Fibroblast of skin of scalp (primary cell): ENCODE measurements at regions not wholly inside any gene's neighbourhood (a gene's known extent, or its start where the extent isn't known, plus 50 kb on each side); places are given as distances from the start of the nearest gene placed in this dataset.
"Not testable (repeated sequence)": the region's sequence is repeated elsewhere in the genome, so short reads cannot be mapped to it uniquely, and the experiment has no call there.

Experiments
- DNase-seq: peaks from one replicate; pipeline ENCODE4 v3.0.0-alpha.2; 2013

DNA sequence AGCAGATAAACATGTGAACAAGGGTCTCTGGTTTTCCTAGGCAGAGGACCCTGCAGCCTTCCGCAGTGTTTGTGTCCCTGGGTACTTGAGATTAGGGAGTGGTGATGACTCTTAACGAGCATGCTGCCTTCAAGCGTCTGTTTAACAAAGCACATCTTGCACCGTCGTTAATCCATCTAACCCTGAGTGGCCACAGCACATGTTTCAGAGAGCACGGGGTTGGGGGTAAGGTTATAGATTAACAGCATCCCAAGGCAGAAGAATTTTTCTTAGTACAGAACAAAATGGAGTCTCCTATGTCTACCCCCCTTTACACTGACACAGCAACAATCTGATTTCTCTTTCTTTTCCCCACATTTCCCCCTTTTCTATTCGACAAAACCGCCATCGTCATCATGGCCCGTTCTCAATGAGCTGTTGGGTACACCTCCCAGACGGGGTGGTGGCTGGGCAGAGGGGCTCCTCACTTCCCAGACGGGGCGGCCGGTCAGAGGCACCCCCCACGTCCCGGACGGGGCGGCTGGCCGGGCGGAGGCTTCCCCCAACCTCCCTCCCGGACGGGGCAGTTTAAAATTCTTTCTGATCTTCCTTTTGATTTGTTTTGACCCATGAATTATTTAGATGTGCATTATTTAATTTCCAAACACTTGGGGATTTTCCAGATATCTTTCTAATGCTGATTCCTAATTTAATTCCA lies 171.7 kb upstream of the RAB6C start:
- DNase-seq = not testable (repeated sequence)

DNA sequence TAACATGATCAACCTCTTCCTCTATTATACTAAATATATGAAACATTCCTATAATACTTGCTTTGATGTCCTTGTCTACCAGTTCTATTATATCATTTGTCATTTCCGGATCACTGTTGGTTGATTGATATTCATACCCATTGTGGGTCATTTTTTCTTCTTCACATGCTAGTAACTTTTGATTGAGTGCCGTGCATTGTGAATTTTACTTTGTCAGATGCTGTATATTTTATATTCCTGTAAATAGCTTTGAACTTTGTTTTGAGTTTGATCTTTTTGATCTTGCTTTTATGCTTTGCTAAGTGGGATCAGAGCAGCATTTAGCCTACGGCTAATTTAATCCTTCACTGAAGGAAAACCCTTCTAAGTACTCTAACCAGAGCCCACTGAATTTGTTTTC lies 168.9 kb upstream of the RAB6C start:
- no peak for DNase-seq

DNA sequence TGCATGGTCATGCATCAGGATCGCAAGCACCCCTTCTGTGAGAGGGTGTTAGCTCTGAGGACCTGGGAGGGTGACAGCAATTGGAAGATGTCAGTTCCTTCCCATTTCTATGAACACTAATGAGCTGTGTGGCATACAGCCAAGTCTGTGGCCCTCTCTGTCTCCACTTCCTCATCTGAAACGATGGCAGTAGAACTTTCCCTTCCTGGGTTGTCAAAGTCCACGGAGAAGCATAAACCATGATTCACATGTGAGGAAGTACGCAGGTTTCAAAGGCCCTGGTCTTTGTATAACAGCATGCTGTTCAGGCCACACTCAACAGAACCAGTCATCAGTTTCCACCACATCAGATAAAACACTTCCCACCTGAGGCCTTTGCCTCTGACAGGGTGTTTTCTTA lies 167.4 kb upstream of the RAB6C start:
- no peak for DNase-seq

GRCh38 chr2:129812654-129813053 lies 166.8 kb upstream of the RAB6C start:
- no peak for DNase-seq

DNA sequence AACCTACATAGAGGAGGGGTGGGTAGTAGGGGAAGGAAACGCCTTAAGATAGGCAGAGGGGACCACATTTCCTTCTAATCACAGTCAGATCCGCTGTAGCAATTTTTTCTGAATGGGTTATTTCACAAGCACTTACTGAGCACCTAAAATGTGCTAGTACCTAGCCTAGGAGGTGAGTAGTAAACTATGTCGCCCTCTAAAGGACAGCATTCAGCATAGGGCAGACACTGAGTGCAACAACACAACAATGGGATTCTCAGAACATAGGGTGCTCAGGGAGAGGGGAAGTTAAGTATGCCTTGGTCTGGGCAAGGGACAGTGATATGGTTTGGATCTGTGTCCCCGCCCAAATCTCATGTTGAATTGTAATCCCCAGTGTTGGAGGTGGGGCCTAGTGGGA lies 166.1 kb upstream of the RAB6C start:
- DNase-seq = no peak

- DNase-seq = no peak
Measured at GRCh38 chr2:129816813-129817574, 162.5 kb upstream of the RAB6C start.

- no peak for DNase-seq
Measured at GRCh38 chr2:129819855-129820254, 159.6 kb upstream of the RAB6C start.

- no peak for DNase-seq
Measured at GRCh38 chr2:129820908-129821307, 158.6 kb upstream of the RAB6C start.

DNA sequence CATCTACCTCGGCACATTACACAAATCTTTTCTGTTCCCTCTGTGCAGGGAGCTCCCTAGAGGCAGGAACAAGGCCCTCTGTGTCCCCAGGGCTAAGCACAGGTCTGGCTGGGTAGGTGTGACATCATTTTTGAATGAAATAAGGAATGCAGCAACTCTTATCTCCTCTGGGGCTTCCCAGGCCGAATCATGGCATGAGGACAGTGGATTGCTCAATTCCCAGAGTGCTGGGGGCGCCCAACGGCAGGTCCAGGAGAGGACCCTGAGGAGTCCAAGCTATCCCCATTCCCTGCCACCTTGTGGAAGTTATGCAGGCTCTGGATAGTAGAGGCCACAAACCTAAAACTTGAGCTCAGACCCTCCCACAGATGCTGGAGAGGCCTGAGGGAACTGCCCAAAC lies 158.0 kb upstream of the RAB6C start:
- no peak for DNase-seq

GRCh38 chr2:129823044-129823443 lies 156.4 kb upstream of the RAB6C start:
- no peak for DNase-seq

GRCh38 chr2:129827311-129828090 lies 152.0 kb upstream of the RAB6C start:
- DNase-seq = no peak

DNA sequence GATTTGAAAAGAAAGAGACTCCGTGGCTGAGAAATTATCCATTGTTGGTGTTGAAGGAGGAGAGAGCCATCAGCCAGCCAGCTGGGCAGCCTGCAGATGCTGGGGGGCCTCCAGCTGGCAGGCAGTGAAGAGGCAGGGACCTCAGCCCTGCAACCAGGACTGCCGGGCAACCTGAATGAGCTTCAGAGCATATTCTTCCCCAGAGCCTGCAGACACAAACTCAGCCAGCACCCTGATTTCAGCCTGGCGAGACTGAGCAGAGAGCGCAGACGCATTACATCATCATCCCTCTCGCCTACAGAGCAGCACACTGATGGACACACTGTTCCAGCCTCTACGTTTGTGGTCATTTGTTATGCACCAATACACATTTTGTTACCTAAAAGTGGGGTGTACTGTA lies 150.7 kb upstream of the RAB6C start:
- no peak for DNase-seq

GRCh38 chr2:129829588-129829987 lies 149.9 kb upstream of the RAB6C start:
- no peak for DNase-seq

DNA sequence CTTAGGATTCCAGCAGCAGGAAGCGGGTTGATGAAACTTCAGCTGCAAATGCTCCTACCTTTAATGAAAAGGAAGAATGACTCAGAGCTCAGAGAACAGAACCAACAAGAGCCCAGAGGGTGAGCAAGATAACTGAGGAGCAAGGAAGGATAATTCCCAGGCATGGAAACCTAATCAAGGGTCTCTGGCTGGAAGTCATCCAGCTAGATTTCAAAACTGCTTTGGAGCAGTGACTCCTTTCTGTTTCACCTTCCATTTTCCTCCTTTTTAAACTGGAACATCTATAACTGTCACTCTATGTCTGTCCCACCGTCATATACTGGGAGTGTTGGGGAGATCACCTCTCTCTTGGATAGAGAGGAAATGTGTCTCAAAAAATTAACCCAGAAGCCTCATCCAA lies 148.4 kb upstream of the RAB6C start:
- DNase-seq = no peak

GRCh38 chr2:129833465-129833864 lies 146.0 kb upstream of the RAB6C start:
- not testable (repeated sequence) for DNase-seq

- DNase-seq = no peak
Measured at GRCh38 chr2:129847043-129847442, 132.4 kb upstream of the RAB6C start.

- peak; percentile 76 for DNase-seq
Measured at GRCh38 chr2:129849559-129850160, 129.8 kb upstream of the RAB6C start.

- DNase-seq = no peak
Measured at GRCh38 chr2:129857200-129857599, 122.3 kb upstream of the RAB6C start.

GRCh38 chr2:129859175-129859574 lies 120.3 kb upstream of the RAB6C start:
- DNase-seq = no peak

- no peak for DNase-seq
Measured at GRCh38 chr2:129860088-129860487, 119.4 kb upstream of the RAB6C start.

GRCh38 chr2:129861666-129862288 lies 117.7 kb upstream of the RAB6C start:
- DNase-seq = no peak

GRCh38 chr2:129862668-129863067 lies 116.8 kb upstream of the RAB6C start:
- DNase-seq = no peak

GRCh38 chr2:129863350-129863749 lies 116.1 kb upstream of the RAB6C start:
- no peak for DNase-seq
